ENCODE measurements at regions not wholly inside any gene's neighbourhood (a gene's known extent, or its start where the extent isn't known, plus 50 kb on each side); places are given as distances from the start of the nearest gene placed in this dataset.

DNA sequence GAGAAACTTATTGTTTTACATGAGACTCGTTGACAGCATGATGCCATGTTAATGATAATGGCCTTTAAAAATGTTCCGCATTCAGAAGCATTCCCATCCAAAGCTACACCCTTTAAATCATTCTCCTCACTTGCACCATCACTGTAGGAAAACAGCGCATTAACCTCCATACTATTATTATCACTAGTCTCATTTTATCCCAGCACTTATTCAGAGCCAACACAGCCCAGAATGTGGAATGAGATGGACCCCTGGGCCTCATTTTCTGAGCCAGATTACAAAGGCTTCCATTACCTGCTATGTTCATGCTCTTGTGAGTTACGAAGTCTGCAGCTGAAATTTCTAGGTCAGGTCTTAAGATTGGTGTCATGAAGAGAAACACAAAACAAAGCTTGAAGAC lies 159.4 kb downstream of the HS3ST3A1 start:
- H3K36me3 ChIP-seq (replicated peaks; ENCODE audit: low read depth, low read length), result no peaks in the 10 kb centered on the region
- no peaks in the 10 kb centered on the region for H4K20me1 ChIP-seq (ENCODE audit: insufficient read depth, low read length)
- no peak overlapping the region for H3K9ac ChIP-seq (ENCODE audit: low read length)
- H3K79me2 ChIP-seq (ENCODE audit: low read length), result no peaks in the 10 kb centered on the region
- H3K4me1 ChIP-seq (ENCODE audit: low read length), result no peaks in the 10 kb centered on the region
- TF ChIP-seq CTCF (IDR thresholded peaks at IDR 0.05; ENCODE audit: low read depth, low read length) (no peak), EZH2phosphoT487 (IDR thresholded peaks at IDR 0.05; ENCODE audit: low read depth) (no peak)
- no peaks in the 10 kb centered on the region for H3K27me3 ChIP-seq (ENCODE audit: low read depth, low read length)
- no peak overlapping the region for H2AFZ ChIP-seq (ENCODE audit: low read depth, low read length)
- no peak overlapping the region for H3K27ac ChIP-seq (ENCODE audit: low read length)
- H3K4me3 ChIP-seq (ENCODE audit: low read length), result no peak overlapping the region
- no peak overlapping the region for H3K4me2 ChIP-seq (ENCODE audit: low read length)
- H3K9me3 ChIP-seq (ENCODE audit: insufficient read depth, low read length), result no peaks in the 10 kb centered on the region

- no peaks in the 10 kb centered on the region for H3K79me2 ChIP-seq (ENCODE audit: low read length)
- H3K4me2 ChIP-seq (ENCODE audit: low read length), result no peak overlapping the region
- no peak overlapping the region for H3K27ac ChIP-seq (ENCODE audit: low read length)
- H3K4me1 ChIP-seq (ENCODE audit: low read length), result no peaks in the 10 kb centered on the region
- H3K27me3 ChIP-seq (ENCODE audit: low read depth, low read length), result no peaks in the 10 kb centered on the region
- no peak overlapping the region for H3K9ac ChIP-seq (ENCODE audit: low read length)
- no peak for TF ChIP-seq CTCF (IDR thresholded peaks at IDR 0.05; ENCODE audit: low read depth, low read length)
- no peak for TF ChIP-seq EZH2phosphoT487 (IDR thresholded peaks at IDR 0.05; ENCODE audit: low read depth)
- no peaks in the 10 kb centered on the region for H3K9me3 ChIP-seq (ENCODE audit: insufficient read depth, low read length)
- H3K36me3 ChIP-seq (replicated peaks; ENCODE audit: low read depth, low read length), result no peaks in the 10 kb centered on the region
- H3K4me3 ChIP-seq (ENCODE audit: low read length), result no peak overlapping the region
- no peak overlapping the region for H2AFZ ChIP-seq (ENCODE audit: low read depth, low read length)
- no peaks in the 10 kb centered on the region for H4K20me1 ChIP-seq (ENCODE audit: insufficient read depth, low read length)
Measured at GRCh38 chr17:13441873-13442272, 159.9 kb downstream of the HS3ST3A1 start.

DNA sequence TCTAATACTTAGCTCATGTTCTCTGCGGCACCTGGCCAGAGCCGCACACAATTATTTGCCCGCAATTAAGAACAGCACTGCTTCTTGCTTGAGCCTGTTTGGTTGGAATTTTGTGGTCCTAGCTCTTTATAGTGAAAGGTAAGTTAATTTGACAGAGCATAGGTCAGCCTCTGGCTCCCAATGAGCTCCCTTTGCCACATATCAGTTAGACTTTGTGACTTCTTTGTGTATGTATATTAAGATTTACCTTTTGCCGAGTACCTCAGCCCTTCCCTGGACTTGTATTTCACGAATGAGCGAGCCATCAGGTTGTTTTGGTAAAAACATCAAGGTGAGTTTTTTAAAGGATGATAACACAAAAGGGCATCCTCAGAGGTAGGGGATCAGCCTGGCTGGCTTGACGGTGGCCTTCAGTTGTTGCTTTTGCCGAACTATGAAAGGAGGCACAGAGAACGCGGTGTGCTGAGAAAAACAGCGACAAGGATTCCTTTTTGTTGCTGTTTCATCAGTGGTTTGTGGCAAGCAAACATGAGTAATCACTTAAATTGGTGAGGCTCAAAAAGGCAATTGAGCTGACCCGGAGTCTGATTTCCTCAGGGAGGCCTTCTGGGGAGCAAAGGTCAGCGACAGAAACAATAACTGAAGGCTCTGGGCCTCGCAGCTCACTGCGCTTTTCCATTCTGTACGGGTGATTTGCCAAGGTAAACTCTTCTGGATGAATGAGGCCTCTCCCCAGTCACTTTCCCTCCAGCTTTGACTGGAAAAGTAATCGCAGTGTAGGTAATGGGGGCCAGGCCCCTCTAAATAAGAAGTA lies 163.6 kb downstream of the HS3ST3A1 start:
- TF ChIP-seq CTCF (IDR thresholded peaks at IDR 0.05; ENCODE audit: low read depth, low read length), result no peak
- no peak for TF ChIP-seq EZH2phosphoT487 (IDR thresholded peaks at IDR 0.05; ENCODE audit: low read depth)
- no peak overlapping the region for H3K27ac ChIP-seq (ENCODE audit: low read length)
- H3K4me3 ChIP-seq (ENCODE audit: low read length), result no peak overlapping the region
- no peaks in the 10 kb centered on the region for H3K4me1 ChIP-seq (ENCODE audit: low read length)
- no peaks in the 10 kb centered on the region for H4K20me1 ChIP-seq (ENCODE audit: insufficient read depth, low read length)
- H3K4me2 ChIP-seq (ENCODE audit: low read length), result no peak overlapping the region
- H3K9ac ChIP-seq (ENCODE audit: low read length), result no peak overlapping the region
- no peaks in the 10 kb centered on the region for H3K36me3 ChIP-seq (replicated peaks; ENCODE audit: low read depth, low read length)
- H2AFZ ChIP-seq (ENCODE audit: low read depth, low read length), result no peak overlapping the region
- no peaks in the 10 kb centered on the region for H3K9me3 ChIP-seq (ENCODE audit: insufficient read depth, low read length)
- no peaks in the 10 kb centered on the region for H3K79me2 ChIP-seq (ENCODE audit: low read length)
- H3K27me3 ChIP-seq (ENCODE audit: low read depth, low read length), result no peaks in the 10 kb centered on the region

- Histone ChIP-seq H3K27ac (ENCODE audit: low read length) (no peak overlapping the region), H2AFZ (ENCODE audit: low read depth, low read length) (no peak overlapping the region), H3K9ac (ENCODE audit: low read length) (no peak overlapping the region), H3K4me3 (ENCODE audit: low read length) (no peak overlapping the region), H3K79me2 (ENCODE audit: low read length) (no peaks in the 10 kb centered on the region), H3K9me3 (ENCODE audit: insufficient read depth, low read length) (no peaks in the 10 kb centered on the region), H3K4me2 (ENCODE audit: low read length) (no peak overlapping the region), H3K27me3 (ENCODE audit: low read depth, low read length) (no peaks in the 10 kb centered on the region), H4K20me1 (ENCODE audit: insufficient read depth, low read length) (no peaks in the 10 kb centered on the region), H3K36me3 (replicated peaks; ENCODE audit: low read depth, low read length) (no peaks in the 10 kb centered on the region), H3K4me1 (ENCODE audit: low read length) (no peaks in the 10 kb centered on the region)
- TF ChIP-seq CTCF (IDR thresholded peaks at IDR 0.05; ENCODE audit: low read depth, low read length) (no peak), EZH2phosphoT487 (IDR thresholded peaks at IDR 0.05; ENCODE audit: low read depth) (no peak)
Measured at GRCh38 chr17:13435230-13435629, 166.5 kb downstream of the HS3ST3A1 start.
